Islet precursor cell (in vitro differentiated cells): ENCODE measurements at regions not wholly inside any gene's neighbourhood (a gene's known extent, or its start where the extent isn't known, plus 50 kb on each side); places are given as distances from the start of the nearest gene placed in this dataset.

Experiments
- DNase-seq: peaks from one replicate; pipeline ENCODE4 v3.0.0-alpha.2; 2018

GRCh38 chr6:94362061-94362864 lies 942.9 kb upstream of the EPHA7 start:
- DNase-seq, result no peak

GRCh38 chr6:94361304-94362060 lies 942.1 kb upstream of the EPHA7 start:
- no peak for DNase-seq

GRCh38 chr6:94357381-94357980 lies 938.1 kb upstream of the EPHA7 start:
- no peak for DNase-seq

GRCh38 chr6:94350833-94351232 lies 931.5 kb upstream of the EPHA7 start:
- no peak for DNase-seq

- DNase-seq, result no peak
Measured at GRCh38 chr6:94349227-94349626, 929.9 kb upstream of the EPHA7 start.

GRCh38 chr6:94344866-94345265 lies 925.5 kb upstream of the EPHA7 start:
- no peak for DNase-seq

GRCh38 chr6:94341173-94341572 lies 921.8 kb upstream of the EPHA7 start:
- no peak for DNase-seq

- DNase-seq, result peak; percentile 57
Measured at GRCh38 chr6:94323853-94324252, 904.5 kb upstream of the EPHA7 start.

- DNase-seq, result no peak
Measured at GRCh38 chr6:94300424-94301144, 881.2 kb upstream of the EPHA7 start.

GRCh38 chr6:94289131-94289530 lies 869.8 kb upstream of the EPHA7 start:
- DNase-seq, result no peak

- no peak for DNase-seq
Measured at GRCh38 chr6:94278146-94278545, 858.8 kb upstream of the EPHA7 start.

GRCh38 chr6:94272327-94272726 lies 853.0 kb upstream of the EPHA7 start:
- peak; percentile 47 for DNase-seq

- peak; percentile 55 for DNase-seq
Measured at GRCh38 chr6:94270091-94270948, 851.0 kb upstream of the EPHA7 start.

GRCh38 chr6:94269256-94269655 lies 849.9 kb upstream of the EPHA7 start:
- no peak for DNase-seq

GRCh38 chr6:94260765-94261164 lies 841.4 kb upstream of the EPHA7 start:
- DNase-seq, result no peak

GRCh38 chr6:94254689-94255088 lies 835.3 kb upstream of the EPHA7 start:
- no peak for DNase-seq

- DNase-seq, result no peak
Measured at GRCh38 chr6:94251878-94252277, 832.5 kb upstream of the EPHA7 start.

- no peak for DNase-seq
Measured at GRCh38 chr6:94245395-94245794, 826.0 kb upstream of the EPHA7 start.

GRCh38 chr6:94238868-94239267 lies 819.5 kb upstream of the EPHA7 start:
- DNase-seq, result no peak

GRCh38 chr6:94227741-94228140 lies 808.4 kb upstream of the EPHA7 start:
- no peak for DNase-seq

- DNase-seq, result no peak
Measured at GRCh38 chr6:94217836-94218235, 798.5 kb upstream of the EPHA7 start.

- DNase-seq, result no peak
Measured at GRCh38 chr6:94215552-94215951, 796.2 kb upstream of the EPHA7 start.
